NCI-H446 treated with DMSO at 0.1 percent for 48 hours (cell line): ENCODE measurements at regions not wholly inside any gene's neighbourhood (a gene's known extent, or its start where the extent isn't known, plus 50 kb on each side); places are given as distances from the start of the nearest gene placed in this dataset.

Experiments used
- DNase-seq: peaks from one replicate; lab custom pipeline; 2025; lab: John Stamatoyannopoulos, UW

DNA sequence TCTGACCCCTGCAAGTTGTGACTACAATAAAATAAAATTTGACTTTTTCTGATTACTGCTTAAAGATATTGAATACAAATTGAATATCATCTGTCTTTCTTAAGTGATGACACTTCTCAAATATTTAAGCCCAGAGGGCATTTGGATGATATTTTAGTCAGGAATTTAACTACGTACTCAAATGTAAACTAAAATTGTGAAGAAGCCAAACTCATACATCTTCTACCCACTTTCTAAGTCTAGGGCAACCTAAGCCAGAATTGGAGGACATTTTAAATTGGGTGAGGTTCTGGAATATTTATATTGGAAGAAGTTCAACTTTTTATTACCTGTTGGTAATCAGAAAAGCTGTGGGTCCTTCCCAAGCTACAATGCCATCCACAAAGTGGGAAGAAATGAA, 149.1 kb upstream of the WDR11 start:
- DNase-seq = no peak

DNA sequence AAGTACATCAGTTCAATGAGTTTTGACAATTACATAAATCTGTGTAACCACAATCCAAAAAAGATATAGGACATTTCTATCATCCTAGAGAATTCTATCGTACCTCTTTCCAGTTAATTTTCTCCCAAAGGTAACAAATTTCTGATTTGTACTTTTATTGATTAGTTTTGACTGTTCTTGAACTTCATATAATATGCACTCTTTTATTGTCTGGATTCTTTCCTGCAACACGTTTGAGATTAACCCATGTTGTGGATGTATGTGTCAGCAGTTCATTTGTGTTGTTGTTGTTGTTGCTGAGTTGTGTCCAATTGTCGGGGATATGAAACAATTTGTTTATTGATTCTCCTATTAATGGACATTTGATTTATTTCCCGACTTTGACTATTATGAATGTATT, 145.9 kb upstream of the WDR11 start:
- no peak for DNase-seq

DNA sequence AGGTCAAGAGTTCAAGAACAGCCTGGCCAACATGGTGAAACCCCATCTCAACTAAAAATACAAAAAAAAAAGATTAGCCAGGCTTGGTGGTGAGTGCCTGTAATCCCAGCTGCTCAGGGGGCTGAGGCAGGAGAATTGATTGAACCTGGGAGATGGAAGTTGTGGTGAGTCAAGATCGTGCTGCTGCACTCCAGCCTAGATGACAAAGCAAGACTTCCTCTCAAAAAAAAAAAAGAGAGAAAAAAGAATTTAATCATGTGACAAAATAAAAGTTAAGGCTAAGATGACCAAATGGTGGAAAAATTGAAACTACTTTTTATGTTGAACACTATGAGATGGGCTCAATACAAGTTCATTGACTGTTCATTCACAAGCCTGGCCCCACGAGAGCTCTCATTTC, 141.1 kb upstream of the WDR11 start:
- no peak for DNase-seq

DNA sequence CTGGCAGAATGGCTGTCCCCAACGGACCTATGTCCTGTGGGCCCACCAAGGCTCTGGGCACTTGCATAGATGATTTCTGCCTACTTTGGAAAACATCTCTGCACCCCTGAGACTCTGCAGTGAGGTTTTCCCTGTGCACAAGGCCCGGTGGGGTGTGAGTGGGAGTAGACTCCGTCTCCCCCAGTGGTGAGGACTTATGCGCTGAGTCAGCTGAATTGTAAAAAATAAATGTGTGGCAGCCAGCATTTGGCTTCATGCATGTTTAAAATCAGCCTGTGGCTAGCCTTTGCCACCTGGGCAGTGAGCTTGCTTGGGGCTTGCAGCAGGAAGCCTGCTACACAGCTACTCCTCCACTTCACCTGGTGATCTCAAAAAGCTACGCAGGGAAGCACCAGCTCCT, 139.3 kb upstream of the WDR11 start:
- no peak for DNase-seq

DNA sequence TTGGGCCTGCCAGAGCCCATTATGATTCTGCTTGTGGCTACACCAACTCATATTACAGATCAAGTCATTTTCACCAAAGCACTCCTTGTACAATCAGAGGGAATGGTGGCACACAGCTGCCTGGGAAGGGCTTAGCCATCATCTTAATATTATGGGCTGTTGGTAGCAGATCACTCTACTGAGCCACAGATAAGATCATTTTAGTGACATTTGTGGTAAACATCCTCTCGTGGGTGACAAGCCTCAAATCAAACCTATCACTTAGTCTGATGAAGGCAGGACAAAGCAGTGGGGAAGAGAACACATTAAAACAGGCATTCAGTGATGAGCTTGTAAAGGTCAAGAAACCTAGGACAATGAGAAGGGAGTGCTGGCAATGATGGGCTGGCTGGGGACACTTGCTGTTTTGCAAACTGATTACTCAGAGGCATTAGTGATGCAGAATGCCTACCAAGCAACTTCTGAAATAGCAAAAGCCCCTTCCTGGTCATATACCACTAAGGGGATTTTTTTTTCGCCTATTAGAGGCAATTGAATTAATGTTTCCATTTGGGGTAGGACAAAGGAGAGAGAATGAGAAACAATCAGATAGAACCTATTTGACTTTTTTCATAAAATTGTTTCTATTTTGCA, 137.5 kb upstream of the WDR11 start:
- DNase-seq = no peak

DNA sequence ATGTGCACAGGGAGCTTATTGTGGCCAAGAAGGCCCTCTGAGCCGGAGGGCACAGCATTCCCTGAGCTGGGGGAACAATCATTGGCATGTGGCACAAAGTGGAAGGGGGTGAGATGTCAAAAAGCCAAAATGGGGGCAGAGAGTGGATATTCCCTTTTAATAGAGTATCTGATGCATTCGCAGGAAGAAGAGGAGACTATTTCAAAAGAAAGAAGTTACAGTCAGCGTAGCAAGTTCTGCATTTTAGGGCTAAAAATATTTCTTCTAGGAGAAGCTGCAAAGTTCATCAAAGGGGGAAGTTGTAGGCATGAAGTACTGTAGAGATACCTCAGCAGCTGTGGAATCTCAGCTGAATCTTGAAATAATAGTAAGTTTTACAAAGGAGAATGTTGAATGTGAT, 136.0 kb upstream of the WDR11 start:
- DNase-seq = no peak

DNA sequence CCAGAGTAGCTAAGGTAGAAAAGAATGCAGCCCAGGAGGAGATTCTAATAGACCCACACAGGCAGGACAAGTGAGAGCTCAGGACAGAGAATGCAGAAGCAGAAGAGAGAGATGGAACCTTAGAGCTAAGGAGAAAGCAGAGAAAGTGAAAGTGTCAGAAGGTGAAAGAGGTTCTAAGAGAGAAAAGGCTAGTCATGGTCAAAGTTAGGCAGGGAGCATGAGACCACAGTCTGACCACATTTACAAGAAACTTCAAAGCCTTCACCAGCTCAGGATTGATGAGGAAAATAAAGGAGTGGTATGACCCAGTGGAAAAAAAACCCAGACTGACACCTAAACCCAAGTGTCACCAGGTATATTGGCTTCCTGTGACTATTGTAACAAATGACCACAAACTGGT, 131.8 kb upstream of the WDR11 start:
- DNase-seq = no peak

DNA sequence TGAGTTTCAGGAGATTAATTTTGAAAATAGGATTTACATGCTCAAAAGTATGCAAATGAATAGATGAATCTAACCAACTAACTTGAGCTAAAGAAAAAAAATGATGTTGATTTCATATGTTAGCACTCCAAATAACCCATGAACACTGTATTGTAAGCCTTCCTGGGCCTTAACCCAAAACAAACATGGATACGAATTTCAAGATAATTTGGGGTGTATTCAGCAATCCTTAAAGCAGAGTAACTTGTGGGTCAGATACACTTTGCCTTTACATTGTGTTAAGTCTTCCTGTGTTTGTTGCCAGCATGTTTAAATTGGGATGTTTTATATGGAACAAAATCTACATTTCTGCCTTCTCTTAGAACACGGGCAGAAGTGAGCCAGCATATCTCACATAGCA, 124.2 kb upstream of the WDR11 start:
- no peak for DNase-seq

DNA sequence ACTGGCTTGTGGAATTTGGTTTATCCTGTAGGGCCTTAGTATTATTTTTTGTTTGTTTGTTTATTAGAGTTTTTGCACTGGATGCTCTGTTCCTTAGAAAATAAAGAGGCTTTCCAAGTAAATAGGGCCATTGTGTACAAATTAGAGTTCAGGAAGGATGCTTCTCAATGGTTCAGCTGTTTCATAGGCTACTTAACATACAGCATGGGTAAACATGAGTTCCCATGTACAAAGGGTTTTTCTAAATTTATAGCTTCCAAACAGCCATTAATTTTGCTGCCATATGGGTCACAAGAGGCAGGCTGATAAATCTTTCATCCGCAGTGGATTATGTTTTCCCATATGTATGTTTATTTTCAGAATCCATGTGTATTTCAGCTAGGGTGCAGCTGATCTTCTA, 121.6 kb upstream of the WDR11 start:
- DNase-seq = peak; percentile 78

DNA sequence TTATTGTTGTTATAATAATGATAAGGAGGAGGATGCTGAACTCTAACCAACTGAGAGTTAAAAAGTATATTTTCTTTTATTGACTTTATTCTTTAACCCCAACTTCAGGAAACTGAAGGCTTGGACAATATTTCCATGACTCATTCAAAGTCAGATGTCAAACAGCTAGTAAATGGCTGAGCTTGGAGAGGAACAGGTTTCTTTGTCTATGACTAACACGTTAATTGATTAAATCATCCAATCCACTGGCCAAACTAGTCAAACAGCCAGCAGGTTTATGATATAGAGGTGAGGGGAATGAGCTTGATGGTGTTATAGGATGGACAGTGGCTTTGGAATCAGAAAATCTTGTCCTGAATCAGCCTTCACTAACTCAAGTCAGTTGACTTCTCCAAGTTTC, 119.1 kb upstream of the WDR11 start:
- peak; percentile 16 for DNase-seq

DNA sequence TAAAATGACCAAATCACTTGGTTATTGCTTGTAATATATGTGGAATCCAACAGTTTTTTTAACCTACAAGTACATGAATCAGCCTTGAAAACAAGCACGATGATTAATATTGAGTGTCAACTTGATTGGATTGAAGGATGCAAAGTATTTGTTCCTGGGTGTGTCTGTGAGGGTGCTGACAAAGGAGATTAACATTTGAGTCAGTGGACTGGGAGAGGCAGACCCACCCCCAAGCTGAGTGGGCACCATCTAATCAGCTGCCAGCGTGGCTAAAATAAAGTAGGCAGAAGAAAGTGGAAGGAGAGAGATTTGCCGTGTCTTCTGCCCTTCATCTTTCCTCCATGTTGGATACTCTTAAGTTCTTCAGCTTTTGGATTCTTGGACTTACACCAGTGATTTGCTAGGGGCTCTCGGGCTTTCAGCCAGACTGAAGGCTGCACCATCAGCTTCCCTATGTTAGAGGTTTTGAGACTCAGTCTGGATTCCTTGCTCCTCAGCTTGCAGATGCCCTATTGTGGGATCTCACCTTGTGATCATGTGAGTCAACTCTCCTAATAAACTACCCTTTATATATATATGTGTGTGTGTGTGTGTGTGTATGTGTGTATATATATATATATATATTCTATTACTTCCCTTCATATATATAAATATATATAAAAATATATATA, 118.4 kb upstream of the WDR11 start:
- peak; percentile 19 for DNase-seq

DNA sequence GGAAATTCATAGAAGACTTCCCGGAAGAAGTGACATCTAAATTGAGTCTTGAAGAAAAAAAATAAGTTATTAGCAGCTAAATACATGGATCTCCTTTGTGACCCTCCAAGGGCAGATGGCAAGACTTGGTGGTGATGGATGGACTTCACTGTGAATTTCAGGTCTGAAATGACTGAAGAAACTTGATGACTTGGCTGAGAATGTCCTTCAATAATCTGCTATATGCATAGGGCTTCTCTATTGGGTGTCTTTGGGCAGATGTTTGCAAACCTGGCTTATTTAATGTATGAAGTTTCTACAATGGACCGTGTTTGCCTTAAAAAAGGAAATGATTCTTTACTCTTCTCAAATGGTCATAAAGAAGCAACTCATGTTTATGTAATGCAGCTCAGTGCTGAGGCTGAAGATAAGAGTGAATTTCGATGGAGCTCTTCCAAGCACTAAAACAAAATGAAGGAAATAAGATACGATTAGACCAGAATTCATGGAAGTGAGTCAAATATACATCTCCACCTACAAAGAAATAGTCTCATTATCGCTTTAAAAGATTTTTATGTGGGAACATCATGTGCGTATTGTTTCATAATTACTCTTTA, 116.6 kb upstream of the WDR11 start:
- no peak for DNase-seq

DNA sequence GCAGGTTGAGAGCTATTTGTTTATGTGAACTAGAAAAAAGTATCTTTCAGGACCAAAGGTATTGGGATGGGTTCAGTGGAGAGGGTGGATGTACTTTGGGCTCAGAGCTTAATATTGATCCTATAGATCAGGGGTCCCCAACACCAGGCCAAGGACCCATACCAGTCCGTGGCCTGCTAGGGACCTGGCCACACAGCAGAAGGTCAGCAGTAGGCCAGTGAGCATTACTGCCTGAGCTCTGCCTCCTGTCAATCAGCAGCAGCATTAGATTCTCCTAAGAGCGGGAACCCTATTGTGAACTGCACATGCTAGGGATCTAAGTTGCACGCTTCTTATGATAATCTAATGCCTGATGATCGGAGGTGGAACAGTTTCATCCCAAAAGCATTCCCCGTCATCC, 115.8 kb upstream of the WDR11 start:
- DNase-seq = no peak

DNA sequence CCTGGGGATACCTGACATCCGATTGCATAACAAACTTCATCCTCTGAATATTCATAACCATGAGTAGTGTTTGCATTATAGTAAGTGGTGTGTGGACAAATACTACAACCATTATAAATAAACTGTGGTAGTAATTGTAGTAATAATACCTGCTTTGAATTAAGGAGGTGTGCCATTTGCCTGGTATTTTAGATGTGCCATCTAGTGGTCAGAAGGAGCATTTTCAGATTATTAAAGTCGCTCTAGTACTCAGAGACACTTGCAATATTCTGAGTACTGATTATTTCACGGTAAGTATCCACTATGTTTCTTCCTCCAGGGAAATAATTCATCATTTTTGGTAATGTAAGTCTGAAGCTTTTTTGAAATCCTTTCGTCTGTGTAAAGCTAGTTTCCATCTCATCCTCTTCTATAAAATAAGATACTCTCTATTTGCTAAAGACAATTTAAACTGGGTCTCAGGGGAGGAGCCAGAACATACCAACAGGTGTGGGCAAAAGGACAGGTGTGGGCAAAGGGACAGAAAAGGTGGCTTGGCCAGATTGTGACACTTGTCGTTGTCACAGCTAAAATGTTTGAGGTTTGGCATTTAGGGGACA, 115.3 kb upstream of the WDR11 start:
- DNase-seq = no peak

DNA sequence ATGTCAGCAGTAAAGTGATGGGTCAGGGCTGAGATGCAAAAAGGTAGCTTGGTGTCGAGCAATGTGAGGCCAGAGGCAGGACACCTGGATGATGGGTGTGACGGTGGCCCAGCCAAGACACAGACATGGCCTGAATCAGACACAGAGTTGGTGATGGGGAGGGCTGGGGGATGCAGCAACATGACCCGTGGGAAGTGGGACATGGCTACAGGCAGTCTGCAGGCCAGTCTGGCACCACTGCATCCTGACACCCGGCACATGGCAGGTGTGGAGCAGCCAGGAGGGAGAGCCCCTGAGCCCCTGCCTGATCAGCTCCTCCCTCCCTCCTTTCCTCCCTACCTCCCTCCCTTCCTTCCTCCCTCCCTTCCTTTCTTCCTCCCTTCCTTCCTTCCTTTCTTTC, 114.8 kb upstream of the WDR11 start:
- DNase-seq = no peak

DNA sequence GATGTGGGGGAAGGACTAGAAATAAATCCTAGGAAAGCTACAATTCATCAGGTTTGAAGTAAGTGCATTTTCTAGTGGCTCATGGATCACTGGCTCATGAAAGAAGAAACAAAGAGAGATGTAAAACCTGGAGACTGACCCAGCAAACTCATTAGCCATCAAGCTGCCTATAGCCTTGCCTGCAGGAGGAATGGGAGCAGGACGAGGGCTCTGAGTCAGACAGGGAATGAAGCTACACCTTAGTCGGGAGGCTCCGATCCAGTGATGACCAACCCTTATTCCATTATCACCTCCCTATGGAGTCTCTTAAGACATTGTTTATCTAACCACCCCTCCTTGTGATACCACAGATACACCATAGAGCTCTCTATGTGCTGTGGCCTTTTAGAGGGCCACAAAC, 112.5 kb upstream of the WDR11 start:
- no peak for DNase-seq

DNA sequence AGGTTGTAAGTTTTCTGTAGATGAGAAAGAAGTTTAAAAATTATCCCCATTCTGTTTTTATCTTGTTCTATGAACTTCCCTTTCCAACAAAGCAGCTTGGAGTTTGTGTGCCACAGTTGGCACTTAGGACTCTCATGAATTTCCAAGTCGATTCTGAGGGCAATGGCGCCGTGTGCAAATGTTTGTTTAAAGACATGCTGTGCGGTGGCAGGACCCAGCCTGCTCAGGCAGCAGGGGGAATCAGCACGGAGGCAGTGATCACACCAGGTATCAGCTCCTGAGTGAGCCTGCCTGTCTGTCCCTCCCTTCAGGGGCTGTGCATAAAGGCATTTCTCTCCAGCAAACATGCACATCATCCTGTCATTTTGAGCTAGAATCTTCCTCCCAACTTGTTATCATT, 109.8 kb upstream of the WDR11 start:
- no peak for DNase-seq

DNA sequence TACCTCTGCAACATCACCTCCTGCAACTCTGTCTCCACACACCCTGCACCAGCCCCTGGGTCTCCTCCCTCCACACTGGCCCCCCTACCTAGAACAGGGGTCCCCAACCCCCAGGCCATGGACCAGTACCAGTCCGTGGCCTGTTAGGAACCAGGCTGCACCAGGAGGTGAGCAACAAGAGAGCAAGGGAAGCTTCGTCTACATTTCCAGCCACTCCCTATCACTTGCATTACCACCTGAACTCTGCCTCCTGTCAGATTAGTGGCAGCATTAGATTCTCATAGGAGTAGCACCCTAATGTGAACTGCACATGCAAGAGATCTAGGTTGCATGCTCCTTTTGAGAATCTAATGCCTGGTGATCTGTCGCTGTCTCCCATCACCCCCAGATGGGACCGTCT, 108.8 kb upstream of the WDR11 start:
- no peak for DNase-seq

DNA sequence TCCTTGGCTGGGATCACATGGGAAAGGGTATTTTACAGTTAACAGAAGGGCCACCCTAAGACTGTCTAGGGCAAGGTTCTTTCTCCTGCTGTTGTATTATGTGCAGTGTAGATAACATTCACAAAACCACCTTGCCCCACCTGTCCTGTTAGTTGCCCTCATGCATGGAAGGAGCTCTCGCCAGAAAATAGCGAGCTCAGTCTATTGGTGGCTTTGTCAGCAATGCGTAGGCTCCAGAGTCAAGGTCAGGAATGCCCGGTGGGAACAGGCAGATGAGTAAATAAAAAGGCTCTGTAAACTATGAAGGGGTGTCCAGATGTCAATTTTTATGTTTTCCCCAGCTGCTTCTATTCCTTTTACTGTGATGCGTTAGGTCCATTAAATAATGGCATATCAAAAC, 107.1 kb upstream of the WDR11 start:
- DNase-seq = no peak

DNA sequence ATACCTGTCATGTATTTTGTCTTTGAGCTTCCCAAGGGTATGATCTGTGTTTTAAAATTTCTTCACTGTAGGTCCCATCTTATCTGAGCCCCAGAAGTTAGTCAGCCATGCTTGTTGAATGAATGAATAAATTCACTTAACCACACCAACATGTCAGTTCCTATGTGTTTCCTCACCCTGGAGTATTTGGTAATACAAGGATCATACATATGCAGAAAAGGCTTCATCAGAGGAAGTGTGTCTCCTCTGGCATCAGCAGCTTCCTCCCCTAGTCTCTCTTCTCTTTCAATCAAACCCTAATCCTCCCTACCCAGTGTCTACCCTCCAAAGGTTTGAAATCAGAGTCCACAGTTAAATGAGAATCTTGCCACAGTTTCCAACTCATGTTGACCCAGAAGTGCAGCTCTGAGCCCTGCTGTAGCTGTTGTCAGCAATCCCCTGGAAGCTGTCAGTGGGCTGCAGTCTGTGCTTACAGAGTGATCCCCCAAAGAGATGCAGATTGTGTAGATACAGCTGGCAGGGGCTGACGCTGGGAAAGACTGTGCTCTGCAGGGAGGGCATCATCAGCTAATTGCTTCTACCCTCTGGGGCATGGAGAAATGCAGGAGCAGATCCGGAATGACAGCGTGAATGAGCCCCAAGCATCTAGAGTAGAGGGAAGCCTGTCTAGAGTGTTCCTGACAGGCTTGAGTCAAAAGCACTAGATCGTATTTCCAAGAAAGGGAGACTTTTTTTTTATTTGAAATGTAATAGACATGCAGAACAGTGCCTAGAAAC, 105.0 kb upstream of the WDR11 start:
- DNase-seq = no peak

DNA sequence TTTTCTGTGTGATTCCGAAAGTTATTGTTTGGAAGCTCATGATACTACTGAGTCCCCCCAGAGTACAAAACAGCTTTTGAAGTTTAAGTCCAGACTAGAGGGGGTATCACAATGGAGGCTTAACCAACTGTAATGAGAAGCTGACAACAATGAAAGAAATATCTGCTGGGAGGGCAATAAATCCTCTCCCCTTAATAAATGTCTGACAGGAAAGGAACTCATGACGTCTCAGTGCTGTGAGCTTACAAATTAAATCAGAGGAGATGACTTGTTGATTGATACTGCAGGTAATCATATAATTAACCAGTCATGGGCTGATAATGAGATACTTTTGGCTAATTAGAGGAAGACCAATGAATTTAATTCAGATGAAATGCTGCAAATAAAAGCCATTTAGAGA, 102.6 kb upstream of the WDR11 start:
- DNase-seq = no peak

DNA sequence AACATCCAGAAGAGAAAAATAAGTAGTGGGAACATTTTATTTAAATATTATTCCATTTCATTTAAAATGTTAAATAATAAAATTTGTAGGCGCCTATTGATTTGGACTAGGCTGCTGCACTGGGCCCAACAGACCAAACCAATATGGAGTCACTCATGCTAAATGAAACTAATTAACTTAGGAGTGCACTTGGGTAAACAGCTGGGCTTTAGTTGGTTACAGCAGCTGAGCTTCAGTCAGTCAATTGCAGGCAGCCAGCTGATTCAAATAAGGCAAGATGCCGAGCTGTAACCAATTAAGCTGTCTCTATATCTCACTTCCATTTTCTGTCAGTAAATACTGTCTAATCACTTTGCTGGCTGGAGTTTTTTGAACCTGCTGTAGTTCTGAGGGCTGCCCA, 102.1 kb upstream of the WDR11 start:
- no peak for DNase-seq
